Liver (tissue), 3 donors: ENCODE measurements at regions not wholly inside any gene's neighbourhood (a gene's known extent, or its start where the extent isn't known, plus 50 kb on each side); places are given as distances from the start of the nearest gene placed in this dataset.

Experiments
- SP1 ChIP-seq: IDR thresholded peaks from 2 replicates; pipeline ENCODE4 v1.6.1; 2018; ENCODE audit warnings: antibody characterized with exemption, mild to moderate bottlenecking
- TAF1 ChIP-seq: conservative IDR thresholded peaks from 2 replicates; pipeline ENCODE4 v1.6.1; 2016; ENCODE audit warnings: antibody characterized with exemption, mild to moderate bottlenecking
- TF ChIP-seq, protein P1 (sequence below): fragments of 150-350 bp; IDR thresholded peaks from 2 replicates; pipeline ENCODE4 v1.5.1; 2017; ENCODE audit warnings: improper control_type of control experiment, low read depth, low read length; ENCODE audit not compliant: missing input control
- TF ChIP-seq, protein P2 (sequence below): IDR thresholded peaks from 2 replicates; pipeline ENCODE4 v1.6.1; 2016; ENCODE audit warnings: antibody characterized with exemption
- TF ChIP-seq, protein P3 (sequence below): IDR thresholded peaks from 2 replicates; pipeline ENCODE4 v1.6.1; 2016; ENCODE audit warnings: antibody characterized with exemption
- TF ChIP-seq, protein P4 (sequence below): IDR thresholded peaks from 2 replicates; pipeline ENCODE4 v1.6.1; 2016; ENCODE audit warnings: antibody characterized with exemption, mild to moderate bottlenecking
- donor health status: healthy.
- donor health status: healthy.

DNA sequence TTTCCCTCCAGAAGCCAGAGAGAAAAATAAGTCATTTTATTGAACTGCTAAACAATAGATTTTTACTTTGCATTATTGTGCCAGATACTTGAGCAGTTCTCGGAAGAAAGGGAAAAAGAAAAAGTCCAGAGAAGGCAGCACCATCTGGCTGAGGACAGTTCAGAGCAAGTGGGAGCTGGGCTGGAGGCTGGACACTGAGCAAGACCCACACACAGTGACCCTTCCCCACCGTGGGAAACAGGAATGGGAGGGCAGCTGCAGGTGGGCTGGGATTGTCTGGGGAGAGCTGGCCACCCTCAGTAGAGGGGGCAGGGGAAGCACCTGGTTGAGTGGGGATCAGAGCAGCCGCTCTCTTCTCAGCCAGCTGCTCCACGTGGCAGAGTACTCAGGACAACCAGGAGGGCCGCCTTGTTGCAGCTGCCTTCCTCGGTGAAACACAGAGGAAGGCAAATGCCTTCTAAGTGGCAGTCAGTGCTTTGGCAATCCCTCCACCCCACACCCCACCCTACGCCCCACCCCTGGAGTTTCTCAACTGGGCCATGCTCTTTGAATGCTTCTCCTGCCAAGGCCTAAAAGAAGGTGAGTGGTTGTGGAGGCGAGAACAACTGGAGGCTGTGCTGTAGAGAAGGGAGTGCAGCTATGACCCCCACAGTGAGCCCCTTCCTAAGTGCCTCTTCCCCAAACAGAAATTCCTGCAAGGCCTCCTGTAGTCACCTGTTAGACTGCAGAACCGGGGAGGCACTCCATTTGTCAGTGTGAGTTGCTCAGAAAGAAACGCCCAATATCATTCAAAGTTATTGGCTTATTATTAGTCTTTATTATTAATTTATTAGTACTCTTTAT is 179.3 kb downstream of the ZIC5 start:
- TF ChIP-seq, protein P1, sequence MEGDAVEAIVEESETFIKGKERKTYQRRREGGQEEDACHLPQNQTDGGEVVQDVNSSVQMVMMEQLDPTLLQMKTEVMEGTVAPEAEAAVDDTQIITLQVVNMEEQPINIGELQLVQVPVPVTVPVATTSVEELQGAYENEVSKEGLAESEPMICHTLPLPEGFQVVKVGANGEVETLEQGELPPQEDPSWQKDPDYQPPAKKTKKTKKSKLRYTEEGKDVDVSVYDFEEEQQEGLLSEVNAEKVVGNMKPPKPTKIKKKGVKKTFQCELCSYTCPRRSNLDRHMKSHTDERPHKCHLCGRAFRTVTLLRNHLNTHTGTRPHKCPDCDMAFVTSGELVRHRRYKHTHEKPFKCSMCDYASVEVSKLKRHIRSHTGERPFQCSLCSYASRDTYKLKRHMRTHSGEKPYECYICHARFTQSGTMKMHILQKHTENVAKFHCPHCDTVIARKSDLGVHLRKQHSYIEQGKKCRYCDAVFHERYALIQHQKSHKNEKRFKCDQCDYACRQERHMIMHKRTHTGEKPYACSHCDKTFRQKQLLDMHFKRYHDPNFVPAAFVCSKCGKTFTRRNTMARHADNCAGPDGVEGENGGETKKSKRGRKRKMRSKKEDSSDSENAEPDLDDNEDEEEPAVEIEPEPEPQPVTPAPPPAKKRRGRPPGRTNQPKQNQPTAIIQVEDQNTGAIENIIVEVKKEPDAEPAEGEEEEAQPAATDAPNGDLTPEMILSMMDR: no peak
- TF ChIP-seq, protein P2, sequence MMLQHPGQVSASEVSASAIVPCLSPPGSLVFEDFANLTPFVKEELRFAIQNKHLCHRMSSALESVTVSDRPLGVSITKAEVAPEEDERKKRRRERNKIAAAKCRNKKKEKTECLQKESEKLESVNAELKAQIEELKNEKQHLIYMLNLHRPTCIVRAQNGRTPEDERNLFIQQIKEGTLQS: no peak
- TF ChIP-seq, protein P3, sequence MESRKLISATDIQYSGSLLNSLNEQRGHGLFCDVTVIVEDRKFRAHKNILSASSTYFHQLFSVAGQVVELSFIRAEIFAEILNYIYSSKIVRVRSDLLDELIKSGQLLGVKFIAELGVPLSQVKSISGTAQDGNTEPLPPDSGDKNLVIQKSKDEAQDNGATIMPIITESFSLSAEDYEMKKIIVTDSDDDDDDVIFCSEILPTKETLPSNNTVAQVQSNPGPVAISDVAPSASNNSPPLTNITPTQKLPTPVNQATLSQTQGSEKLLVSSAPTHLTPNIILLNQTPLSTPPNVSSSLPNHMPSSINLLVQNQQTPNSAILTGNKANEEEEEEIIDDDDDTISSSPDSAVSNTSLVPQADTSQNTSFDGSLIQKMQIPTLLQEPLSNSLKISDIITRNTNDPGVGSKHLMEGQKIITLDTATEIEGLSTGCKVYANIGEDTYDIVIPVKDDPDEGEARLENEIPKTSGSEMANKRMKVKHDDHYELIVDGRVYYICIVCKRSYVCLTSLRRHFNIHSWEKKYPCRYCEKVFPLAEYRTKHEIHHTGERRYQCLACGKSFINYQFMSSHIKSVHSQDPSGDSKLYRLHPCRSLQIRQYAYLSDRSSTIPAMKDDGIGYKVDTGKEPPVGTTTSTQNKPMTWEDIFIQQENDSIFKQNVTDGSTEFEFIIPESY: no peak
- TF ChIP-seq SP1: no peak
- no peak for TF ChIP-seq TAF1
- TF ChIP-seq, protein P4, sequence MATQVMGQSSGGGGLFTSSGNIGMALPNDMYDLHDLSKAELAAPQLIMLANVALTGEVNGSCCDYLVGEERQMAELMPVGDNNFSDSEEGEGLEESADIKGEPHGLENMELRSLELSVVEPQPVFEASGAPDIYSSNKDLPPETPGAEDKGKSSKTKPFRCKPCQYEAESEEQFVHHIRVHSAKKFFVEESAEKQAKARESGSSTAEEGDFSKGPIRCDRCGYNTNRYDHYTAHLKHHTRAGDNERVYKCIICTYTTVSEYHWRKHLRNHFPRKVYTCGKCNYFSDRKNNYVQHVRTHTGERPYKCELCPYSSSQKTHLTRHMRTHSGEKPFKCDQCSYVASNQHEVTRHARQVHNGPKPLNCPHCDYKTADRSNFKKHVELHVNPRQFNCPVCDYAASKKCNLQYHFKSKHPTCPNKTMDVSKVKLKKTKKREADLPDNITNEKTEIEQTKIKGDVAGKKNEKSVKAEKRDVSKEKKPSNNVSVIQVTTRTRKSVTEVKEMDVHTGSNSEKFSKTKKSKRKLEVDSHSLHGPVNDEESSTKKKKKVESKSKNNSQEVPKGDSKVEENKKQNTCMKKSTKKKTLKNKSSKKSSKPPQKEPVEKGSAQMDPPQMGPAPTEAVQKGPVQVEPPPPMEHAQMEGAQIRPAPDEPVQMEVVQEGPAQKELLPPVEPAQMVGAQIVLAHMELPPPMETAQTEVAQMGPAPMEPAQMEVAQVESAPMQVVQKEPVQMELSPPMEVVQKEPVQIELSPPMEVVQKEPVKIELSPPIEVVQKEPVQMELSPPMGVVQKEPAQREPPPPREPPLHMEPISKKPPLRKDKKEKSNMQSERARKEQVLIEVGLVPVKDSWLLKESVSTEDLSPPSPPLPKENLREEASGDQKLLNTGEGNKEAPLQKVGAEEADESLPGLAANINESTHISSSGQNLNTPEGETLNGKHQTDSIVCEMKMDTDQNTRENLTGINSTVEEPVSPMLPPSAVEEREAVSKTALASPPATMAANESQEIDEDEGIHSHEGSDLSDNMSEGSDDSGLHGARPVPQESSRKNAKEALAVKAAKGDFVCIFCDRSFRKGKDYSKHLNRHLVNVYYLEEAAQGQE: no peak
